GF-D8 (cell line): ENCODE measurements at regions not wholly inside any gene's neighbourhood (a gene's known extent, or its start where the extent isn't known, plus 50 kb on each side); places are given as distances from the start of the nearest gene placed in this dataset.

Experiments used
- DNase-seq: peaks from one replicate; lab custom pipeline; 2025; lab: John Stamatoyannopoulos, UW

GRCh38 chr9:78563269-78563668 is 266.3 kb downstream of the PSAT1 start:
- no peak for DNase-seq

GRCh38 chr9:78565481-78565880 is 268.6 kb downstream of the PSAT1 start:
- DNase-seq, result no peak

- no peak for DNase-seq
Measured at GRCh38 chr9:78566521-78566920, 269.6 kb downstream of the PSAT1 start.

GRCh38 chr9:78566948-78567675 is 270.2 kb downstream of the PSAT1 start:
- no peak for DNase-seq

GRCh38 chr9:78567693-78568092 is 270.8 kb downstream of the PSAT1 start:
- DNase-seq, result no peak

GRCh38 chr9:78568774-78569173 is 271.8 kb downstream of the PSAT1 start:
- DNase-seq, result no peak

GRCh38 chr9:78572266-78572665 is 275.3 kb downstream of the PSAT1 start:
- DNase-seq, result no peak

- DNase-seq, result no peak
Measured at GRCh38 chr9:78573205-78573604, 276.3 kb downstream of the PSAT1 start.

GRCh38 chr9:78573669-78574068 is 276.7 kb downstream of the PSAT1 start:
- DNase-seq, result no peak

GRCh38 chr9:78574354-78575045 is 277.6 kb downstream of the PSAT1 start:
- no peak for DNase-seq

GRCh38 chr9:78575081-78575480 is 278.2 kb downstream of the PSAT1 start:
- DNase-seq, result no peak

GRCh38 chr9:78575771-78576170 is 278.8 kb downstream of the PSAT1 start:
- no peak for DNase-seq

GRCh38 chr9:78577156-78577906 is 280.4 kb downstream of the PSAT1 start:
- no peak for DNase-seq

- DNase-seq, result no peak
Measured at GRCh38 chr9:78578072-78578471, 281.1 kb downstream of the PSAT1 start.

- DNase-seq, result no peak
Measured at GRCh38 chr9:78582821-78583220, 285.9 kb downstream of the PSAT1 start.

GRCh38 chr9:78584589-78584988 is 287.7 kb downstream of the PSAT1 start:
- no peak for DNase-seq

- DNase-seq, result no peak
Measured at GRCh38 chr9:78585909-78586308, 289.0 kb downstream of the PSAT1 start.

GRCh38 chr9:78590068-78590467 is 293.1 kb downstream of the PSAT1 start:
- no peak for DNase-seq

- DNase-seq, result no peak
Measured at GRCh38 chr9:78592811-78593210, 295.9 kb downstream of the PSAT1 start.

GRCh38 chr9:78595200-78595945 is 298.4 kb downstream of the PSAT1 start:
- no peak for DNase-seq

GRCh38 chr9:78596346-78596745 is 299.4 kb downstream of the PSAT1 start:
- DNase-seq, result no peak

- DNase-seq, result no peak
Measured at GRCh38 chr9:78598120-78598519, 301.2 kb downstream of the PSAT1 start.
